Breast epithelium (tissue), 4 donors: ENCODE measurements at regions not wholly inside any gene's neighbourhood (a gene's known extent, or its start where the extent isn't known, plus 50 kb on each side); places are given as distances from the start of the nearest gene placed in this dataset.
"Not testable (repeated sequence)": the region's sequence is repeated elsewhere in the genome, so short reads cannot be mapped to it uniquely, and the experiment has no call there.

Experiments
- DNase-seq, 2 donors: peaks; one replicate each; pipeline ENCODE4 v3.0.0-alpha.2; 2019; ENCODE audit warnings: low spot score in 2 of 2
- H3K27ac ChIP-seq, 2 donors: fragments of 200-600 bp; sonication (generic) in 1 of 2; one replicate each; pipeline ENCODE4 v1.5.1; 2016 to 2019; ENCODE audit warnings: mild to moderate bottlenecking in 1 of 2
- H3K27me3 ChIP-seq, 2 donors: fragments of 200-600 bp; sonication (generic) in 1 of 2; one replicate each; pipeline versions ENCODE4 v1.5.1 to v1.6.0; 2017 to 2019; ENCODE audit warnings: control low read depth in 1 of 2, mild to moderate bottlenecking in 1 of 2
- H3K36me3 ChIP-seq: fragments of 200-600 bp; one replicate; pipeline ENCODE4 v1.5.1; 2019
- H3K4me1 ChIP-seq, 2 donors: fragments of 200-600 bp; sonication (generic); one replicate each; pipeline ENCODE4 v1.5.1; 2016 to 2019; ENCODE audit warnings: control low read depth in 1 of 2
- H3K4me3 ChIP-seq, 3 donors: fragments of 200-600 bp; sonication (generic); 1 replicate in 2 of 3; 2 replicates in 1 of 3; pipeline ENCODE4 v1.5.1; 2016 to 2019; ENCODE audit warnings: mild to moderate bottlenecking in 3 of 3, moderate library complexity in 2 of 3
- H3K9me3 ChIP-seq, 2 donors: fragments of 200-600 bp; sonication (generic) in 1 of 2; one replicate each; pipeline ENCODE4 v1.5.1; 2016 to 2019; ENCODE audit warnings: control low read depth in 1 of 2
- POLR2A ChIP-seq: fragments of 450-650 bp; IDR thresholded peaks from one replicate; pipeline ENCODE4 v1.6.1; 2016; ENCODE audit warnings: antibody characterized with exemption, mild to moderate bottlenecking, moderate library complexity
- POLR2AphosphoS5 ChIP-seq, 3 donors: sonication (generic); formaldehyde crosslinking; IDR thresholded peaks; one replicate each; pipeline ENCODE4 v1.6.1; 2017; ENCODE audit warnings: antibody characterized with exemption in 3 of 3
- intact Hi-C: fragments of 100-400 bp; cut with DNase I; formaldehyde crosslinking; loops from one replicate; pipeline ENCODE4 v1.15.1; 2023; ENCODE audit warnings: low total_unique reads
- TF ChIP-seq, protein P1 (sequence below), 3 donors: fragments of 450-650 bp; IDR thresholded peaks; one replicate each; pipeline ENCODE4 v1.5.1; 2016 to 2017; ENCODE audit warnings: antibody characterized with exemption in 3 of 3, mild to moderate bottlenecking in 3 of 3, moderate library complexity in 3 of 3

DNA sequence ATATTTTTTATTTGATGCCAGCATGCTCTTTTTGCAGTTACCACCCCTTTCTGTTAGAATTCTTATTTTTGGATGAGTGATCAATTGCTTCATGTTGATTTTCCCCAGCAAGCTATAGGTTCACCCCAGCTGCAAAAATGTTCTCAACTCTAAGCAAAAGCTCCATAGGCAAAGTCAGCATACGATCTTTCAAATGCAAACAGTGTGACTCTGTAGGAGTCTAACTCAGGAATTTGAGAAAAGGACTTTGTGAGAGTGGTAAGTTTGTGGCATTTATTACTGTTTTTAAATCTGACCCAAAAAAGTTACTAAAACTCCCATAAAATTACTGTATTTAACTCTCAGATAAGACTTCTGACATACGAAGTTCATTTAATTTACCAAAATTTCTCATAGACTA is 134.9 kb upstream of the HSF2 start:
- Histone ChIP-seq H3K4me1 (no peaks in the 10 kb centered on the region), H3K9me3 (peaks cover 6 to 10% of the 10 kb centered on the region in 2 donors), H3K27me3 (no peaks in the 10 kb centered on the region), H3K27ac (no peak overlapping the region), H3K4me3 (no peak overlapping the region), H3K36me3 (no peaks in the 10 kb centered on the region)
- DNase-seq, result no peak
- intact Hi-C loops, result no loop called here
- TF ChIP-seq POLR2AphosphoS5 (IDR thresholded peaks at IDR 0.05), result no peak
- TF ChIP-seq, protein P1, sequence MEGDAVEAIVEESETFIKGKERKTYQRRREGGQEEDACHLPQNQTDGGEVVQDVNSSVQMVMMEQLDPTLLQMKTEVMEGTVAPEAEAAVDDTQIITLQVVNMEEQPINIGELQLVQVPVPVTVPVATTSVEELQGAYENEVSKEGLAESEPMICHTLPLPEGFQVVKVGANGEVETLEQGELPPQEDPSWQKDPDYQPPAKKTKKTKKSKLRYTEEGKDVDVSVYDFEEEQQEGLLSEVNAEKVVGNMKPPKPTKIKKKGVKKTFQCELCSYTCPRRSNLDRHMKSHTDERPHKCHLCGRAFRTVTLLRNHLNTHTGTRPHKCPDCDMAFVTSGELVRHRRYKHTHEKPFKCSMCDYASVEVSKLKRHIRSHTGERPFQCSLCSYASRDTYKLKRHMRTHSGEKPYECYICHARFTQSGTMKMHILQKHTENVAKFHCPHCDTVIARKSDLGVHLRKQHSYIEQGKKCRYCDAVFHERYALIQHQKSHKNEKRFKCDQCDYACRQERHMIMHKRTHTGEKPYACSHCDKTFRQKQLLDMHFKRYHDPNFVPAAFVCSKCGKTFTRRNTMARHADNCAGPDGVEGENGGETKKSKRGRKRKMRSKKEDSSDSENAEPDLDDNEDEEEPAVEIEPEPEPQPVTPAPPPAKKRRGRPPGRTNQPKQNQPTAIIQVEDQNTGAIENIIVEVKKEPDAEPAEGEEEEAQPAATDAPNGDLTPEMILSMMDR (IDR thresholded peaks at IDR 0.05), result no peak
- no peak for TF ChIP-seq POLR2A

DNA sequence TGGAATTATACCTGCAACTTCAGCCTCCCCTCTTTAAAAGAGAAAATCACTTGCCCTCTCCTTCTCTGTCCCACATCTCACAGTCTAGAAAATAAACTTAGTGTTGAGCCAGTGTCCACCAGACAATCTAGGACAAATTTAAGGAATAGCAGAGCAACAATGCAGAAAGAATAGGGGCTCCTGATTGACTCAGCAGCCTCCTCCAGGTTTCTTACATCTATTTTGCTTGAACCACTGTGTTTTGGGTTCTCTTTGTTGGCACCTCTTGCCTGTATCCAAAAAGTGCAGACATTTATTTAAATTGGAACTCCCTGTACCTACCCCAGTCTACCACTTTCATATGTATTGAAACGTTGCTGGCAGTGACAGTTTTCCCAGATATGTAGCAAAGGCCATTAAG is 133.7 kb upstream of the HSF2 start:
- Histone ChIP-seq H3K4me1 (no peaks in the 10 kb centered on the region), H3K9me3 (peaks cover 6 to 10% of the 10 kb centered on the region in 2 donors), H3K27ac (no peak overlapping the region), H3K27me3 (no peaks in the 10 kb centered on the region), H3K36me3 (no peaks in the 10 kb centered on the region), H3K4me3 (no peak overlapping the region)
- no peak for TF ChIP-seq POLR2A
- TF ChIP-seq POLR2AphosphoS5 (IDR thresholded peaks at IDR 0.05), result no peak
- TF ChIP-seq, protein P1 (IDR thresholded peaks at IDR 0.05), result no peak
- no peak for DNase-seq
- intact Hi-C loops, result no loop called here

DNA sequence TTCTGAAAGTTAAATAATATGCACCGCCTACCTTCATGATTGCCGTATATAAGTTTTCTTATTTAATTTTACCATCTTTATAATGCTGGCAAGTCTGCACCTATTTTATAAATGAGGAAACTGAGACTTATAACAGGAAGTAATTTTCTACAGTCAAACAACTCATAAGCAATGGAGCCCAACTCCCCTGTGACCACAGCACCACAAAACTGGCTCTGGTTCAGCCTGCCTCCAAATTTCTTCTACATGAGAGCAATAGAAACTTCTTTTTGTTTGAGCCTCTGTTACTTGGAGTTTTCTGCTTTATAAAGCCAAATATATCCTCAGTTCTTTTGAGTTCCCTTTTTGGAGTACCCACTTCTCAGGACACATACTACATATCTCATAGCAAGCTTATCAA is 131.1 kb upstream of the HSF2 start:
- TF ChIP-seq POLR2AphosphoS5 (IDR thresholded peaks at IDR 0.05) (no peak), POLR2A (no peak)
- TF ChIP-seq, protein P1 (IDR thresholded peaks at IDR 0.05), result no peak
- DNase-seq, result no peak
- no peak overlapping the region for H3K27ac ChIP-seq
- no peaks in the 10 kb centered on the region for H3K36me3 ChIP-seq
- peaks cover 6 to 10% of the 10 kb centered on the region in 2 donors for H3K9me3 ChIP-seq
- H3K27me3 ChIP-seq, result no peaks in the 10 kb centered on the region
- intact Hi-C loops, result no loop called here
- H3K4me3 ChIP-seq, result no peak overlapping the region
- no peaks in the 10 kb centered on the region for H3K4me1 ChIP-seq

DNA sequence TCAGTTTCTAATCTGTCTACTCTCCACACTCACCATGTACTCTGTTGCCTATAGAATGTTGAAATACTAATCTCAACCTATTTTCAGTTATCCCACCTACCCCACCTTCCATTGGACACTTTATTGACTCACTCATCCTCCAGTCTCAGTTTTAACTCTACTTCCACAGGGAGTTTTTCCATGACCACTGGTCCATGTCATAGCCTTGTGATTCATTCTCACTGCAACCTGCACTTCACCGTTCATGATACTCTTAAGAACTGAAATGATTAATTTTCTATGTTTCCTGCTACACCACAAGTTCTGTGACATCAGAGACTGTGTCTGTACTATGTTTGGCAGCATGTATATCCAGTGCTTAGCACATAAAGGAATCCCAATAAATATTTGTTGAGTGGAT is 122.8 kb upstream of the HSF2 start:
- Histone ChIP-seq H3K27me3 (no peaks in the 10 kb centered on the region), H3K36me3 (no peaks in the 10 kb centered on the region), H3K4me3 (no peak overlapping the region), H3K9me3 (no peaks in the 10 kb centered on the region), H3K27ac (no peak overlapping the region), H3K4me1 (no peaks in the 10 kb centered on the region)
- TF ChIP-seq, protein P1 (IDR thresholded peaks at IDR 0.05), result no peak
- no peak for TF ChIP-seq POLR2A
- no peak for TF ChIP-seq POLR2AphosphoS5 (IDR thresholded peaks at IDR 0.05)
- DNase-seq, result no peak
- intact Hi-C loops, result no loop called here

DNA sequence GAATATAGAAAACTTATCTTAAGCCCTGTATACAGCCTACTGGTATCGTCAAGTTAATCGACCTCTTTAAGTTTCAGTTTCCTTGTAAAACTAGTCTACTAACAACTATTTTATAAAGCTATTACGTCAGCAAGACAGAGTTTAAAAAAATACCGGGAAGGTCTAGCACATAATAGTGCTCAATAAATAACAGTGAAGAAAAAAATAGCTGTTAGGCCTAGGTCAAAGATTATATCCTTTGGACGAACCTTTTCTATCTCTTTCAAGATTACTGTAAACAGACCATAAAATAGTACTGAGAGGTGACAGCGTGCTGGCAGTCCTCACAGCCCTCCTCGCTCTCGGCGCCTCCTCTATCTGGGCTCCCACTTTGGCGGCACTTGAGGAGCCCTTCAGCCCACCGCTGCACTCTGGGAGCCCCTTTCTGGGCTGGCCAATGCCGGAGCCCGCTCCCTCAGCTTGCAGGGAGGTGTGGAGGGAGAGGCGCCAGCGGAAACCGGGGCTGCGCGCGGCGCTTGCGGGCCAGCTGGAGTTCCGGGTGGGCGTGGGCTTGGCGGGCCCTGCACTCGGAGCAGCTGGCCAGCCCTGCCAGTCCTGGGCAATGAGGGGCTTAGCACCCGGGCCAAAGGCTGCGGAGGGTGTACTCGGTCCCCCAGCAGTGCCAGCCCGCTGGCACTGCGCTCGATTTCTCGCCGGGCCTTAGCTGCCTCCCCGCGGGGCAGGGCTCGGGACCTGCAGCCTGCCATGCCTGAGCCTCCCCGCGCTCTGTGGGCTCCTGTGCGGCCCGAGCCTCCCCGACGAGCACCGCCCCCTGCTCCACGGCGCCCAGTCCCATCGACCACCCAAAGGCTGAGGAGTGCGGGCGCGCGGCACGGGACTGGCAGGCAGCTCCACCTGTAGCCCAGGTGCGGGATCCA is 119.1 kb upstream of the HSF2 start:
- H3K27ac ChIP-seq, intact Hi-C loops, H3K27me3 ChIP-seq, DNase-seq, H3K9me3 ChIP-seq, H3K4me1 ChIP-seq, H3K4me3 ChIP-seq, H3K36me3 ChIP-seq: not testable (repeated sequence)
